Liver (tissue), 3 donors: ENCODE measurements at regions not wholly inside any gene's neighbourhood (a gene's known extent, or its start where the extent isn't known, plus 50 kb on each side); places are given as distances from the start of the nearest gene placed in this dataset.

ENCODE experiments used
- FOXA1 ChIP-seq: IDR thresholded peaks from 2 replicates; pipeline ENCODE4 v1.6.1; 2016; ENCODE audit warnings: antibody characterized with exemption
- HNF4G ChIP-seq: IDR thresholded peaks from 2 replicates; pipeline ENCODE4 v1.6.1; 2016; ENCODE audit warnings: antibody characterized with exemption
- RAD21 ChIP-seq, 2 donors: IDR thresholded peaks; 2 replicates each; pipeline ENCODE4 v1.6.1; 2016; ENCODE audit warnings: antibody characterized with exemption in 2 of 2, mild to moderate bottlenecking in 2 of 2
- SP1 ChIP-seq: IDR thresholded peaks from 2 replicates; pipeline ENCODE4 v1.6.1; 2018; ENCODE audit warnings: antibody characterized with exemption, mild to moderate bottlenecking
- TAF1 ChIP-seq: conservative IDR thresholded peaks from 2 replicates; pipeline ENCODE4 v1.6.1; 2016; ENCODE audit warnings: antibody characterized with exemption, mild to moderate bottlenecking
- YY1 ChIP-seq: IDR thresholded peaks from 2 replicates; pipeline ENCODE4 v1.6.1; 2016; ENCODE audit warnings: antibody characterized with exemption, mild to moderate bottlenecking
- TF ChIP-seq, protein P1 (sequence below): fragments of 150-350 bp; IDR thresholded peaks from 2 replicates; pipeline ENCODE4 v1.5.1; 2017; ENCODE audit warnings: improper control_type of control experiment, low read depth, low read length; ENCODE audit not compliant: missing input control
- TF ChIP-seq, protein P2 (sequence below): IDR thresholded peaks from 2 replicates; pipeline ENCODE4 v1.6.1; 2016; ENCODE audit warnings: antibody characterized with exemption, mild to moderate bottlenecking
- donor health status: healthy.
- donor health status: healthy.

DNA sequence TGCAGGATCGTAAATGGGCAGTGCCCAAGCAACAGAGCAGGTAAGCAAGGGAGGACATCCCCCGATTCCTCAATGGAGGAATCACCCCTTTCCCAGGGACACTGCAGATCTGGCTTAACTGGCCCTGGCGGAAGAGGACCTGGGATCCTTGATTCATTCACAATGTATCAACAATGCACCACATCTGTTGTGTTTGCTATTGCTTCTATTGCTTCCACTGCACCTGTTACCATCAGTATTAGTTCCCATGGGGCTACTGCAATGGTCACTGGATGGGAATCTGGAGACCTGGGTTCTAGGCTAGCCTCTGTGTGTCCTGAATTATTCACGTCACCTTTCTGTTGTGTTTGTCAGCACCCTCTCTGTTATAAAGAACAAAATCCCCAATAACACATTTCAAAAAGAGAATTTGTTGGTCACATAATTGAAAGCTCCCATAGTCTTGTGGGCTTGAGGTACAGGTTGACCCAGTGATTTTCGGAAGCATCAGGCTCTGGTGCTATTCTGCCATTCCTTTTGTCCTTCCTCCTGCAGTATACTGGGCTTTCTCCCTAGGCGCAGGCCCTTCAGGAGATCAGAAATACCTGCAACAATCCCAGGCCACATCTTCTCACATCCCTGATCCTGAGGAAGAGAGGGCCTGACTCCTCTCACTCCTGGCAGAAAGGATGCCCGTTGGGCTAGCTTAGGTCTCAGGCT, 193.5 kb upstream of the GLI2 start:
- TF ChIP-seq, protein P1, sequence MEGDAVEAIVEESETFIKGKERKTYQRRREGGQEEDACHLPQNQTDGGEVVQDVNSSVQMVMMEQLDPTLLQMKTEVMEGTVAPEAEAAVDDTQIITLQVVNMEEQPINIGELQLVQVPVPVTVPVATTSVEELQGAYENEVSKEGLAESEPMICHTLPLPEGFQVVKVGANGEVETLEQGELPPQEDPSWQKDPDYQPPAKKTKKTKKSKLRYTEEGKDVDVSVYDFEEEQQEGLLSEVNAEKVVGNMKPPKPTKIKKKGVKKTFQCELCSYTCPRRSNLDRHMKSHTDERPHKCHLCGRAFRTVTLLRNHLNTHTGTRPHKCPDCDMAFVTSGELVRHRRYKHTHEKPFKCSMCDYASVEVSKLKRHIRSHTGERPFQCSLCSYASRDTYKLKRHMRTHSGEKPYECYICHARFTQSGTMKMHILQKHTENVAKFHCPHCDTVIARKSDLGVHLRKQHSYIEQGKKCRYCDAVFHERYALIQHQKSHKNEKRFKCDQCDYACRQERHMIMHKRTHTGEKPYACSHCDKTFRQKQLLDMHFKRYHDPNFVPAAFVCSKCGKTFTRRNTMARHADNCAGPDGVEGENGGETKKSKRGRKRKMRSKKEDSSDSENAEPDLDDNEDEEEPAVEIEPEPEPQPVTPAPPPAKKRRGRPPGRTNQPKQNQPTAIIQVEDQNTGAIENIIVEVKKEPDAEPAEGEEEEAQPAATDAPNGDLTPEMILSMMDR = no peak
- TF ChIP-seq, protein P2, sequence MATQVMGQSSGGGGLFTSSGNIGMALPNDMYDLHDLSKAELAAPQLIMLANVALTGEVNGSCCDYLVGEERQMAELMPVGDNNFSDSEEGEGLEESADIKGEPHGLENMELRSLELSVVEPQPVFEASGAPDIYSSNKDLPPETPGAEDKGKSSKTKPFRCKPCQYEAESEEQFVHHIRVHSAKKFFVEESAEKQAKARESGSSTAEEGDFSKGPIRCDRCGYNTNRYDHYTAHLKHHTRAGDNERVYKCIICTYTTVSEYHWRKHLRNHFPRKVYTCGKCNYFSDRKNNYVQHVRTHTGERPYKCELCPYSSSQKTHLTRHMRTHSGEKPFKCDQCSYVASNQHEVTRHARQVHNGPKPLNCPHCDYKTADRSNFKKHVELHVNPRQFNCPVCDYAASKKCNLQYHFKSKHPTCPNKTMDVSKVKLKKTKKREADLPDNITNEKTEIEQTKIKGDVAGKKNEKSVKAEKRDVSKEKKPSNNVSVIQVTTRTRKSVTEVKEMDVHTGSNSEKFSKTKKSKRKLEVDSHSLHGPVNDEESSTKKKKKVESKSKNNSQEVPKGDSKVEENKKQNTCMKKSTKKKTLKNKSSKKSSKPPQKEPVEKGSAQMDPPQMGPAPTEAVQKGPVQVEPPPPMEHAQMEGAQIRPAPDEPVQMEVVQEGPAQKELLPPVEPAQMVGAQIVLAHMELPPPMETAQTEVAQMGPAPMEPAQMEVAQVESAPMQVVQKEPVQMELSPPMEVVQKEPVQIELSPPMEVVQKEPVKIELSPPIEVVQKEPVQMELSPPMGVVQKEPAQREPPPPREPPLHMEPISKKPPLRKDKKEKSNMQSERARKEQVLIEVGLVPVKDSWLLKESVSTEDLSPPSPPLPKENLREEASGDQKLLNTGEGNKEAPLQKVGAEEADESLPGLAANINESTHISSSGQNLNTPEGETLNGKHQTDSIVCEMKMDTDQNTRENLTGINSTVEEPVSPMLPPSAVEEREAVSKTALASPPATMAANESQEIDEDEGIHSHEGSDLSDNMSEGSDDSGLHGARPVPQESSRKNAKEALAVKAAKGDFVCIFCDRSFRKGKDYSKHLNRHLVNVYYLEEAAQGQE = no peak
- TF ChIP-seq YY1 = no peak
- no peak for TF ChIP-seq TAF1
- TF ChIP-seq RAD21 (IDR thresholded peaks at IDR 0.05) = no peak
- TF ChIP-seq FOXA1 = no peak
- TF ChIP-seq HNF4G = no peak
- TF ChIP-seq SP1 = no peak
